GM12878 (cell line): ENCODE measurements at regions not wholly inside any gene's neighbourhood (a gene's known extent, or its start where the extent isn't known, plus 50 kb on each side); places are given as distances from the start of the nearest gene placed in this dataset.

Source experiments
- MYC ChIP-seq: IDR thresholded peaks from 2 replicates; pipeline ENCODE4 v1.6.1; 2011; ENCODE audit warnings: mild to moderate bottlenecking, low read length, moderate library complexity, inconsistent platforms; ENCODE audit not compliant: insufficient read depth, insufficient replicate concordance, insufficient read length, severe bottlenecking
- NFYB ChIP-seq: IDR thresholded peaks from 2 replicates; pipeline ENCODE4 v1.6.1; 2011; ENCODE audit warnings: low read depth, mild to moderate bottlenecking, low read length, improper control_type of control experiment, moderate library complexity; ENCODE audit not compliant: insufficient read depth
- POLR2A ChIP-seq: IDR thresholded peaks from 2 replicates; pipeline ENCODE4 v1.6.1; 2011; ENCODE audit warnings: low read depth, mild to moderate bottlenecking, low read length
- TAF1 ChIP-seq: IDR thresholded peaks from 2 replicates; pipeline ENCODE4 v1.6.1; 2011; ENCODE audit warnings: mild to moderate bottlenecking, low read depth, low read length, borderline replicate concordance
- YY1 ChIP-seq: IDR thresholded peaks from 2 replicates; pipeline ENCODE4 v1.6.1; 2011; ENCODE audit warnings: low read depth, mild to moderate bottlenecking, low read length
- TF ChIP-seq, protein P1 (sequence below): IDR thresholded peaks from 2 replicates; pipeline ENCODE4 v1.6.1; 2012; ENCODE audit warnings: mild to moderate bottlenecking, low read depth, low read length
- TF ChIP-seq, protein P2 (sequence below), 3 experiments: IDR thresholded peaks in 2 of 3; conservative IDR thresholded peaks in 1 of 3; 2 replicates each; pipeline ENCODE4 v1.5.1; 2011; ENCODE audit warnings: low read depth in 3 of 3, low read length in 3 of 3, mild to moderate bottlenecking in 3 of 3, control low read depth in 2 of 3, moderate library complexity in 2 of 3, inconsistent platforms in 1 of 3, mixed read lengths in 1 of 3; ENCODE audit not compliant: control insufficient read depth in 2 of 3, insufficient read depth in 1 of 3; ENCODE audit errors: extremely low read depth in 1 of 3

GRCh38 chr15:95249524-95249923 lies 1018.2 kb downstream of the MCTP2 start:
- TF ChIP-seq, protein P1, sequence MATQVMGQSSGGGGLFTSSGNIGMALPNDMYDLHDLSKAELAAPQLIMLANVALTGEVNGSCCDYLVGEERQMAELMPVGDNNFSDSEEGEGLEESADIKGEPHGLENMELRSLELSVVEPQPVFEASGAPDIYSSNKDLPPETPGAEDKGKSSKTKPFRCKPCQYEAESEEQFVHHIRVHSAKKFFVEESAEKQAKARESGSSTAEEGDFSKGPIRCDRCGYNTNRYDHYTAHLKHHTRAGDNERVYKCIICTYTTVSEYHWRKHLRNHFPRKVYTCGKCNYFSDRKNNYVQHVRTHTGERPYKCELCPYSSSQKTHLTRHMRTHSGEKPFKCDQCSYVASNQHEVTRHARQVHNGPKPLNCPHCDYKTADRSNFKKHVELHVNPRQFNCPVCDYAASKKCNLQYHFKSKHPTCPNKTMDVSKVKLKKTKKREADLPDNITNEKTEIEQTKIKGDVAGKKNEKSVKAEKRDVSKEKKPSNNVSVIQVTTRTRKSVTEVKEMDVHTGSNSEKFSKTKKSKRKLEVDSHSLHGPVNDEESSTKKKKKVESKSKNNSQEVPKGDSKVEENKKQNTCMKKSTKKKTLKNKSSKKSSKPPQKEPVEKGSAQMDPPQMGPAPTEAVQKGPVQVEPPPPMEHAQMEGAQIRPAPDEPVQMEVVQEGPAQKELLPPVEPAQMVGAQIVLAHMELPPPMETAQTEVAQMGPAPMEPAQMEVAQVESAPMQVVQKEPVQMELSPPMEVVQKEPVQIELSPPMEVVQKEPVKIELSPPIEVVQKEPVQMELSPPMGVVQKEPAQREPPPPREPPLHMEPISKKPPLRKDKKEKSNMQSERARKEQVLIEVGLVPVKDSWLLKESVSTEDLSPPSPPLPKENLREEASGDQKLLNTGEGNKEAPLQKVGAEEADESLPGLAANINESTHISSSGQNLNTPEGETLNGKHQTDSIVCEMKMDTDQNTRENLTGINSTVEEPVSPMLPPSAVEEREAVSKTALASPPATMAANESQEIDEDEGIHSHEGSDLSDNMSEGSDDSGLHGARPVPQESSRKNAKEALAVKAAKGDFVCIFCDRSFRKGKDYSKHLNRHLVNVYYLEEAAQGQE, result no peak
- TF ChIP-seq TAF1 (no peak), POLR2A (no peak), MYC (no peak), YY1 (no peak), NFYB (no peak)
- TF ChIP-seq, protein P2, sequence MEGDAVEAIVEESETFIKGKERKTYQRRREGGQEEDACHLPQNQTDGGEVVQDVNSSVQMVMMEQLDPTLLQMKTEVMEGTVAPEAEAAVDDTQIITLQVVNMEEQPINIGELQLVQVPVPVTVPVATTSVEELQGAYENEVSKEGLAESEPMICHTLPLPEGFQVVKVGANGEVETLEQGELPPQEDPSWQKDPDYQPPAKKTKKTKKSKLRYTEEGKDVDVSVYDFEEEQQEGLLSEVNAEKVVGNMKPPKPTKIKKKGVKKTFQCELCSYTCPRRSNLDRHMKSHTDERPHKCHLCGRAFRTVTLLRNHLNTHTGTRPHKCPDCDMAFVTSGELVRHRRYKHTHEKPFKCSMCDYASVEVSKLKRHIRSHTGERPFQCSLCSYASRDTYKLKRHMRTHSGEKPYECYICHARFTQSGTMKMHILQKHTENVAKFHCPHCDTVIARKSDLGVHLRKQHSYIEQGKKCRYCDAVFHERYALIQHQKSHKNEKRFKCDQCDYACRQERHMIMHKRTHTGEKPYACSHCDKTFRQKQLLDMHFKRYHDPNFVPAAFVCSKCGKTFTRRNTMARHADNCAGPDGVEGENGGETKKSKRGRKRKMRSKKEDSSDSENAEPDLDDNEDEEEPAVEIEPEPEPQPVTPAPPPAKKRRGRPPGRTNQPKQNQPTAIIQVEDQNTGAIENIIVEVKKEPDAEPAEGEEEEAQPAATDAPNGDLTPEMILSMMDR (IDR thresholded peaks at IDR 0.05 in 2 of 3, conservative IDR thresholded peaks at IDR 0.05 in 1 of 3; ENCODE audit: control insufficient read depth in 2 of 3, extremely low read depth in 1 of 3, insufficient read depth in 1 of 3, low read depth in 3 of 3, low read length in 3 of 3), result no peak
